BE2C (cell line): ENCODE measurements at regions not wholly inside any gene's neighbourhood (a gene's known extent, or its start where the extent isn't known, plus 50 kb on each side); places are given as distances from the start of the nearest gene placed in this dataset.

ENCODE experiments used
- DNase-seq: peaks from one replicate; pipeline ENCODE4 v3.0.0-alpha.2; 2020
- H3K27me3 ChIP-seq: fragments of 250-450 bp; sonication (Bioruptor Pico); 2 replicates; pipeline ENCODE4 v1.5.1; 2020; ENCODE audit warnings: mild to moderate bottlenecking
- H3K36me3 ChIP-seq: fragments of 250-450 bp; sonication (Bioruptor Pico); 2 replicates; pipeline ENCODE4 v1.5.1; 2020; ENCODE audit warnings: mild to moderate bottlenecking
- H3K4me1 ChIP-seq: fragments of 250-450 bp; sonication (Bioruptor Pico); 2 replicates; pipeline ENCODE4 v1.5.1; 2020
- H3K4me3 ChIP-seq: 2 replicates; pipeline ENCODE4 v1.5.1; 2011; ENCODE audit warnings: low read depth, low read length
- H3K9me3 ChIP-seq: fragments of 250-450 bp; sonication (Bioruptor Pico); 2 replicates; pipeline ENCODE4 v1.5.1; 2020
- CTCF ChIP-seq: IDR thresholded peaks from 2 replicates; pipeline ENCODE4 v1.5.1; 2012; ENCODE audit warnings: mild to moderate bottlenecking, low read depth, low read length

GRCh38 chr10:91032611-91033206, 111.8 kb upstream of the ANKRD1 start:
- peak; percentile 43 for DNase-seq
- Histone ChIP-seq H3K36me3 (no peaks in the 10 kb centered on the region), H3K9me3 (no peaks in the 10 kb centered on the region), H3K4me3 (no peak overlapping the region; the same call in 1 of the 2 replicates), H3K4me1 (peaks cover 18% of the 10 kb centered on the region), H3K27me3 (no peaks in the 10 kb centered on the region)
- no peak for TF ChIP-seq CTCF

- peaks cover 18% of the 10 kb centered on the region for H3K4me1 ChIP-seq
- no peaks in the 10 kb centered on the region for H3K9me3 ChIP-seq
- peak overlapping the region; percentile 1 for H3K4me3 ChIP-seq
- no peaks in the 10 kb centered on the region for H3K36me3 ChIP-seq
- no peak for TF ChIP-seq CTCF
- peak; percentile 62 for DNase-seq
- no peaks in the 10 kb centered on the region for H3K27me3 ChIP-seq
Observed at GRCh38 chr10:91033324-91033950, 112.5 kb upstream of the ANKRD1 start.

GRCh38 chr10:91034042-91034441, 113.2 kb upstream of the ANKRD1 start:
- Histone ChIP-seq H3K9me3 (no peaks in the 10 kb centered on the region), H3K4me1 (peaks cover 18% of the 10 kb centered on the region), H3K27me3 (no peaks in the 10 kb centered on the region), H3K36me3 (no peaks in the 10 kb centered on the region), H3K4me3 (peak overlapping the region; percentile 1)
- DNase-seq: no peak
- TF ChIP-seq CTCF: no peak; the same call in 1 of the 2 replicates

GRCh38 chr10:91034494-91035159, 113.7 kb upstream of the ANKRD1 start:
- Histone ChIP-seq H3K27me3 (no peaks in the 10 kb centered on the region), H3K36me3 (no peaks in the 10 kb centered on the region), H3K9me3 (no peaks in the 10 kb centered on the region), H3K4me3 (no peak overlapping the region), H3K4me1 (peaks cover 18% of the 10 kb centered on the region)
- no peak for TF ChIP-seq CTCF
- DNase-seq: no peak

GRCh38 chr10:91035650-91036292, 114.9 kb upstream of the ANKRD1 start:
- Histone ChIP-seq H3K4me1 (peaks cover 18% of the 10 kb centered on the region), H3K27me3 (no peaks in the 10 kb centered on the region), H3K36me3 (no peaks in the 10 kb centered on the region), H3K4me3 (no peak overlapping the region), H3K9me3 (no peaks in the 10 kb centered on the region)
- DNase-seq: no peak
- no peak for TF ChIP-seq CTCF
